ENCODE measurements at regions not wholly inside any gene's neighbourhood (a gene's known extent, or its start where the extent isn't known, plus 50 kb on each side); places are given as distances from the start of the nearest gene placed in this dataset.

DNA sequence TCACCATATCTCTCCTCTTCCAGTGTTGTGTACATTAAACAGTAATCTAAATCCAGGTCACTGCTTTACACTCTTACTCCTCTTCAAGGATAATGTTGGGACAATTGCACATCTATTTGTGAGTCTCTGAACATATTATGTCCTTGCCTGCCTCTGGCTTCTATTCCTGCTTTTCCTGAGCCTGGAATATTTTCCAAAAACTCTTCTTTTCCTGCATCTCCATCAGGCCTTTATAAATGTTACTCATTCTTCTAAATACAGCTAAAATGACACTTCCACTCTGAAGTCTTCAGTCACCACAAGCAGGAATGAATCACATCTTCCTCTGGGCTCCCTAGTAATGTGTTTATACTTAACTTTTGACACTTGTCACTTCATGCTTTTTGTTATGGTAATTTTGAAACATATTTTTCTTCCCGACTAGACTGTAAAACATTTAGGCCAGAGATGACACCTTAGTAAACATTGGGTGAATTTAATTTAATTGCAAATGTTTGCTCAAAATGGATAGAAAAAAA lies 396.0 kb downstream of the LRRIQ3 start:
- Histone ChIP-seq H3K4me2 (replicated peaks; ENCODE audit: low read depth, low read length, poor library complexity, severe bottlenecking) (no peak overlapping the region), H3K9me3 (ENCODE audit: control extremely low read depth in 1 of 3, control insufficient read depth in 2 of 3, insufficient read depth in 1 of 3, low read length in 2 of 3) (no peaks in the 10 kb centered on the region), H2AFZ (ENCODE audit: insufficient read depth, low read depth, low read length, poor library complexity, severe bottlenecking) (no peak overlapping the region), H3K27me3 (replicated peaks in 1 of 4; ENCODE audit: control extremely low read depth in 1 of 4, control insufficient read depth in 3 of 4, insufficient read depth in 4 of 4, low read length in 3 of 4) (no peaks in the 10 kb centered on the region), H3K79me2 (ENCODE audit: control insufficient read depth, insufficient read depth, low read length) (no peaks in the 10 kb centered on the region), H3K27ac (ENCODE audit: low read length in 2 of 2) (no peak overlapping the region), H4K20me1 (ENCODE audit: control insufficient read depth, insufficient read depth, low read length, poor library complexity, severe bottlenecking) (no peaks in the 10 kb centered on the region), H3K9ac (ENCODE audit: low read length) (no peak overlapping the region), H3K4me3 (ENCODE audit: control extremely low read depth in 1 of 5, extremely low read depth in 1 of 5, insufficient read depth in 1 of 5, low read depth in 2 of 5, low read length in 4 of 5) (no peak overlapping the region), H3K4me1 (ENCODE audit: control insufficient read depth in 2 of 2, insufficient read depth in 2 of 2, low read length in 2 of 2) (no peaks in the 10 kb centered on the region), H3K36me3 (replicated peaks in 1 of 2; ENCODE audit: control extremely low read depth in 1 of 2, control insufficient read depth in 1 of 2, extremely low read depth in 1 of 2, insufficient read depth in 2 of 2, low read length in 1 of 2) (no peaks in the 10 kb centered on the region)
- POLR2A ChIA-PET, result no interaction called here
- CTCF ChIA-PET, result no interaction called here
- no CpG with 5 or more reads among the region's 1 CpG for WGBS (ENCODE audit: insufficient coverage)
- ATAC-seq (ENCODE audit: low read depth) (no peak), DNase-seq (no peak)
- TF ChIP-seq EZH2 (IDR thresholded peaks at IDR 0.05; ENCODE audit: borderline replicate concordance, insufficient read depth, low read depth, low read length, poor library complexity, severe bottlenecking), result no peak
- TF ChIP-seq, protein P1, sequence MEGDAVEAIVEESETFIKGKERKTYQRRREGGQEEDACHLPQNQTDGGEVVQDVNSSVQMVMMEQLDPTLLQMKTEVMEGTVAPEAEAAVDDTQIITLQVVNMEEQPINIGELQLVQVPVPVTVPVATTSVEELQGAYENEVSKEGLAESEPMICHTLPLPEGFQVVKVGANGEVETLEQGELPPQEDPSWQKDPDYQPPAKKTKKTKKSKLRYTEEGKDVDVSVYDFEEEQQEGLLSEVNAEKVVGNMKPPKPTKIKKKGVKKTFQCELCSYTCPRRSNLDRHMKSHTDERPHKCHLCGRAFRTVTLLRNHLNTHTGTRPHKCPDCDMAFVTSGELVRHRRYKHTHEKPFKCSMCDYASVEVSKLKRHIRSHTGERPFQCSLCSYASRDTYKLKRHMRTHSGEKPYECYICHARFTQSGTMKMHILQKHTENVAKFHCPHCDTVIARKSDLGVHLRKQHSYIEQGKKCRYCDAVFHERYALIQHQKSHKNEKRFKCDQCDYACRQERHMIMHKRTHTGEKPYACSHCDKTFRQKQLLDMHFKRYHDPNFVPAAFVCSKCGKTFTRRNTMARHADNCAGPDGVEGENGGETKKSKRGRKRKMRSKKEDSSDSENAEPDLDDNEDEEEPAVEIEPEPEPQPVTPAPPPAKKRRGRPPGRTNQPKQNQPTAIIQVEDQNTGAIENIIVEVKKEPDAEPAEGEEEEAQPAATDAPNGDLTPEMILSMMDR (IDR thresholded peaks at IDR 0.05), result no peak
- Mint-ChIP-seq H3K27me3 (no peaks in the 10 kb centered on the region), H3K9me3 (ENCODE audit: insufficient read depth) (peaks cover 2% of the 10 kb centered on the region), H3K27ac (no peak overlapping the region), H3K4me3 (no peak overlapping the region), H3K4me1 (no peaks in the 10 kb centered on the region)
- intact Hi-C loops (cut with micrococcal nuclease), result no loop called here

DNA sequence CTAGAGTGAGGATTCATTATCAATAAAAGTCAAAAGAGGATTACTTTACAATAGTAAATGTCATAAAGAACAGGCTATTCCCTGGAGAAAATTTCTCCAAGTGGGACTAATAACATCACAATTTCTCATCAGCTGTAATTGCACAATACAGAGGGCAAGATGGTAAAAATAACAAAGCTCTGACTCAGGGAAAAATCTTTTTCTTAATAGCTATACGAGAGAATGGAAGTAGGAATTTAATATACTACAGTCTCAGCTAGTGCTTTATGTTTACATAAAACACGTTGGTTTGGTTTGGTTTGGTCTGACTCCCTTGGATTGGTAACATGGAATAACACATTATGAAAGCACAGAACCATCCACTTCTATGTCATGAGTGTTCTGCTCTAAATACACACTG lies 397.6 kb downstream of the LRRIQ3 start:
- Histone ChIP-seq H2AFZ (ENCODE audit: insufficient read depth, low read depth, low read length, poor library complexity, severe bottlenecking) (no peak overlapping the region), H4K20me1 (ENCODE audit: control insufficient read depth, insufficient read depth, low read length, poor library complexity, severe bottlenecking) (no peaks in the 10 kb centered on the region), H3K27me3 (replicated peaks in 1 of 4; ENCODE audit: control extremely low read depth in 1 of 4, control insufficient read depth in 3 of 4, insufficient read depth in 4 of 4, low read length in 3 of 4) (no peaks in the 10 kb centered on the region), H3K4me1 (ENCODE audit: control insufficient read depth in 2 of 2, insufficient read depth in 2 of 2, low read length in 2 of 2) (no peaks in the 10 kb centered on the region), H3K4me3 (ENCODE audit: control extremely low read depth in 1 of 5, extremely low read depth in 1 of 5, insufficient read depth in 1 of 5, low read depth in 2 of 5, low read length in 4 of 5) (no peak overlapping the region), H3K27ac (ENCODE audit: low read length in 2 of 2) (no peak overlapping the region), H3K36me3 (replicated peaks in 1 of 2; ENCODE audit: control extremely low read depth in 1 of 2, control insufficient read depth in 1 of 2, extremely low read depth in 1 of 2, insufficient read depth in 2 of 2, low read length in 1 of 2) (no peaks in the 10 kb centered on the region), H3K9me3 (ENCODE audit: control extremely low read depth in 1 of 3, control insufficient read depth in 2 of 3, insufficient read depth in 1 of 3, low read length in 2 of 3) (no peaks in the 10 kb centered on the region), H3K79me2 (ENCODE audit: control insufficient read depth, insufficient read depth, low read length) (no peaks in the 10 kb centered on the region), H3K4me2 (replicated peaks; ENCODE audit: low read depth, low read length, poor library complexity, severe bottlenecking) (no peak overlapping the region), H3K9ac (ENCODE audit: low read length) (no peak overlapping the region)
- ChIA-PET POLR2A (no interaction called here), CTCF (no interaction called here)
- intact Hi-C loops (cut with micrococcal nuclease), result no loop called here
- no CpG with 5 or more reads among the region's 2 CpGs for WGBS (ENCODE audit: insufficient coverage)
- ATAC-seq (ENCODE audit: low read depth), result no peak
- Mint-ChIP-seq H3K27ac (no peak overlapping the region), H3K4me1 (no peaks in the 10 kb centered on the region), H3K9me3 (ENCODE audit: insufficient read depth) (peaks cover 2% of the 10 kb centered on the region), H3K27me3 (no peaks in the 10 kb centered on the region), H3K4me3 (no peak overlapping the region)
- TF ChIP-seq, protein P1 (IDR thresholded peaks at IDR 0.05), result no peak
- no peak for TF ChIP-seq EZH2 (IDR thresholded peaks at IDR 0.05; ENCODE audit: borderline replicate concordance, insufficient read depth, low read depth, low read length, poor library complexity, severe bottlenecking)
- no peak for DNase-seq

Measured in B cell (primary cell).